ENCODE measurements at regions not wholly inside any gene's neighbourhood (a gene's known extent, or its start where the extent isn't known, plus 50 kb on each side); places are given as distances from the start of the nearest gene placed in this dataset.

- TF ChIP-seq POLR2A (IDR thresholded peaks at IDR 0.05) (no peak), CTCF (IDR thresholded peaks at IDR 0.05) (no peak)
Measured at GRCh38 chr17:68197997-68198930, 49.6 kb upstream of the AMZ2 start.

Measured in vagina (tissue), 2 donors.